ENCODE measurements at regions not wholly inside any gene's neighbourhood (a gene's known extent, or its start where the extent isn't known, plus 50 kb on each side); places are given as distances from the start of the nearest gene placed in this dataset.

GRCh38 chr15:39099524-39099923, 481.4 kb upstream of the THBS1 start:
- ChIA-PET CTCF (no interaction called here), POLR2A (no interaction called here)
- no peak overlapping the region for H3K27ac ChIP-seq (ENCODE audit: low read depth, low read length)
- no peak overlapping the region for H3K4me3 ChIP-seq (ENCODE audit: low read depth, low read length)
- TF ChIP-seq, protein P1, sequence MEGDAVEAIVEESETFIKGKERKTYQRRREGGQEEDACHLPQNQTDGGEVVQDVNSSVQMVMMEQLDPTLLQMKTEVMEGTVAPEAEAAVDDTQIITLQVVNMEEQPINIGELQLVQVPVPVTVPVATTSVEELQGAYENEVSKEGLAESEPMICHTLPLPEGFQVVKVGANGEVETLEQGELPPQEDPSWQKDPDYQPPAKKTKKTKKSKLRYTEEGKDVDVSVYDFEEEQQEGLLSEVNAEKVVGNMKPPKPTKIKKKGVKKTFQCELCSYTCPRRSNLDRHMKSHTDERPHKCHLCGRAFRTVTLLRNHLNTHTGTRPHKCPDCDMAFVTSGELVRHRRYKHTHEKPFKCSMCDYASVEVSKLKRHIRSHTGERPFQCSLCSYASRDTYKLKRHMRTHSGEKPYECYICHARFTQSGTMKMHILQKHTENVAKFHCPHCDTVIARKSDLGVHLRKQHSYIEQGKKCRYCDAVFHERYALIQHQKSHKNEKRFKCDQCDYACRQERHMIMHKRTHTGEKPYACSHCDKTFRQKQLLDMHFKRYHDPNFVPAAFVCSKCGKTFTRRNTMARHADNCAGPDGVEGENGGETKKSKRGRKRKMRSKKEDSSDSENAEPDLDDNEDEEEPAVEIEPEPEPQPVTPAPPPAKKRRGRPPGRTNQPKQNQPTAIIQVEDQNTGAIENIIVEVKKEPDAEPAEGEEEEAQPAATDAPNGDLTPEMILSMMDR (IDR thresholded peaks at IDR 0.05; ENCODE audit: low read depth, low read length), result no peak
- H3K9me3 ChIP-seq (ENCODE audit: control insufficient read depth, insufficient read depth, low read length), result no peaks in the 10 kb centered on the region; the same call in 1 of the 2 replicates
- no peaks in the 10 kb centered on the region for H3K27me3 ChIP-seq (ENCODE audit: control insufficient read depth, insufficient read depth, low read length)
- no peak for DNase-seq (ENCODE audit: low read depth, low spot score)

GRCh38 chr15:39100106-39100660, 480.7 kb upstream of the THBS1 start:
- TF ChIP-seq, protein P1 (IDR thresholded peaks at IDR 0.05; ENCODE audit: low read depth, low read length), result no peak
- POLR2A ChIA-PET, result no interaction called here
- Histone ChIP-seq H3K27ac (ENCODE audit: low read depth, low read length) (no peak overlapping the region), H3K9me3 (ENCODE audit: control insufficient read depth, insufficient read depth, low read length) (no peaks in the 10 kb centered on the region; the same call in 1 of the 2 replicates), H3K4me3 (ENCODE audit: low read depth, low read length) (no peak overlapping the region), H3K27me3 (ENCODE audit: control insufficient read depth, insufficient read depth, low read length) (no peaks in the 10 kb centered on the region)
- DNase-seq (ENCODE audit: low read depth, low spot score), result no peak
- CTCF ChIA-PET, result no interaction called here

DNA sequence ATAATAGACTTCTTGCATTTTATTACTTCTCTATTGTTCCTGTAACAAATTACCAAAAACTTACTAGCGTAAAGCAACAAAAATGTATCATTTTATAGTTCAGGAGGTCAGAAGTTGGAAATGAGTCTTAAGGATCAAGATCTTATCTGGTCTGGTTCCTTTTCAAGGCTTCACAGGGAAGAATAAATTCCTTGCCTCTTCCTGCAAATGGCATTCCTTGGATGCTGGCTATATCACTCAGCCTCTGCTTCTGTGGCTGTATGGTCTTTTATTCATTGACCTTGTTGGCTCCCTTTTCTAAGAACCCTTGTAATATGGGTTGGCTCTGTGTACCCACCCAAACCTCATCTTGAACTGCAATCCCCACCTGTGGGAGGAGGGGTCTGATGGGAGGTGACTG, 478.4 kb upstream of the THBS1 start:
- CTCF ChIA-PET, result no interaction called here
- Histone ChIP-seq H3K9me3 (ENCODE audit: control insufficient read depth, insufficient read depth, low read length) (no peaks in the 10 kb centered on the region; the same call in 1 of the 2 replicates), H3K27me3 (ENCODE audit: control insufficient read depth, insufficient read depth, low read length) (no peaks in the 10 kb centered on the region), H3K27ac (ENCODE audit: low read depth, low read length) (no peak overlapping the region), H3K4me3 (ENCODE audit: low read depth, low read length) (no peak overlapping the region)
- DNase-seq (ENCODE audit: low read depth, low spot score), result no peak
- POLR2A ChIA-PET, result no interaction called here
- TF ChIP-seq, protein P1 (IDR thresholded peaks at IDR 0.05; ENCODE audit: low read depth, low read length), result no peak

DNA sequence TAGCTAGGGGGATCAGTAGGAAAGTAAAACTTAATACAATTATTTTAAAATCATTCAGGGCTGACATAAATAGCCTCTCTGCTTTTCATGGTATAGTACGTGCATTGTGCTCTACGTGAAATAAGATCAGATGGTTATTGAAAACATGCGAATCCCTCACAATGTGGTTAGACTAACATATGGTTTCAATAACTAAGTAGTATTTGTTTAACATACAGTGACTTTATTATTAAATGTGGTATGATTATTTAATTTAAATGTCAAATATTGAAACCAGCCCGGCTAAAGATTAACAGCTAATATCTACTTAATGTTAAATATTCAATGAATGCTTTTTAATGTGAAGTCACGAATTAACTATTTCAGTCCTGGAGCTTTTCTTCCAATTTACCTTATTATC, 473.9 kb upstream of the THBS1 start:
- no peak overlapping the region for H3K27ac ChIP-seq (ENCODE audit: low read depth, low read length)
- no peaks in the 10 kb centered on the region; the same call in 1 of the 2 replicates for H3K9me3 ChIP-seq (ENCODE audit: control insufficient read depth, insufficient read depth, low read length)
- H3K4me3 ChIP-seq (ENCODE audit: low read depth, low read length), result no peak overlapping the region
- TF ChIP-seq, protein P1 (IDR thresholded peaks at IDR 0.05; ENCODE audit: low read depth, low read length), result no peak
- POLR2A ChIA-PET, result no interaction called here
- no peaks in the 10 kb centered on the region for H3K27me3 ChIP-seq (ENCODE audit: control insufficient read depth, insufficient read depth, low read length)
- no peak for DNase-seq (ENCODE audit: low read depth, low spot score)
- CTCF ChIA-PET, result interaction anchor here (1.4 kb wide), 1 partner anchor 290 kb away, joined by 3 read pairs; no protein-coding TSS in a partner anchor

DNA sequence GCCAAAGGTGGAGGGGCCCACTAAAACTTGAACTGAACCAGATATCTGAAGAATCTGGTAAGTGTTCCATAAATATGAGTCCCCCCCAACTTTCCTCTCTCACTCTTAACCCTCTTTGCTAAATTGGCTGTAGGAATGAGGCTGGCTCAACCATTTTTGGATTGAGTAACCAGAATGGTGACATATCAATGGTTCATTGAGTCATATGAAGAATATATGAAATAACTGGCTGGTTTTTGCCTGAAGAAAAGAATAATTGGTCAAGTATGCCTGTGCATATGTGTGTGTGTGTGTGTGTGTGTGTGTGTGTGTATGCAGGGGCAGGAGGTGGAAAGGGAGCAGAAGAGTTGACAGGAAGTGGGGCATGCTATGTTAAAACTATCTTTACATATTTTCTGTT, 472.9 kb upstream of the THBS1 start:
- TF ChIP-seq, protein P1 (IDR thresholded peaks at IDR 0.05; ENCODE audit: low read depth, low read length), result no peak
- DNase-seq (ENCODE audit: low read depth, low spot score), result no peak
- POLR2A ChIA-PET, result interaction anchor here (0.7 kb wide), 1 partner anchor 86 kb away, joined by 3 read pairs; no protein-coding TSS in a partner anchor
- Histone ChIP-seq H3K4me3 (ENCODE audit: low read depth, low read length) (no peak overlapping the region), H3K27me3 (ENCODE audit: control insufficient read depth, insufficient read depth, low read length) (no peaks in the 10 kb centered on the region), H3K9me3 (ENCODE audit: control insufficient read depth, insufficient read depth, low read length) (no peaks in the 10 kb centered on the region; the same call in 1 of the 2 replicates), H3K27ac (ENCODE audit: low read depth, low read length) (no peak overlapping the region)
- CTCF ChIA-PET, result interaction anchor here (1.4 kb wide), 1 partner anchor 17 kb away, joined by 3 read pairs; no protein-coding TSS in a partner anchor
